ENCODE measurements at regions not wholly inside any gene's neighbourhood (a gene's known extent, or its start where the extent isn't known, plus 50 kb on each side); places are given as distances from the start of the nearest gene placed in this dataset.

- FAIRE-seq (no peak), DNase-seq (ENCODE audit: insufficient read length, low spot score) (no peak)
Measured at GRCh38 chr6:88360203-88360797, 194.2 kb upstream of the CNR1 start.

GRCh38 chr6:88359530-88360202 lies 193.5 kb upstream of the CNR1 start:
- FAIRE-seq (no peak), DNase-seq (ENCODE audit: insufficient read length, low spot score) (no peak)

- DNase-seq (ENCODE audit: insufficient read length, low spot score) (no peak), FAIRE-seq (no peak)
Measured at GRCh38 chr6:88358846-88359245, 192.7 kb upstream of the CNR1 start.

GRCh38 chr6:88349511-88349910 lies 183.4 kb upstream of the CNR1 start:
- no peak for FAIRE-seq

GRCh38 chr6:88342336-88342735 lies 176.2 kb upstream of the CNR1 start:
- DNase-seq (ENCODE audit: insufficient read length, low spot score) = no peak
- no peak for FAIRE-seq

More at GRCh38 chr6:88349511-88349910, 183.4 kb upstream of the CNR1 start:
- no peak for DNase-seq (ENCODE audit: insufficient read length, low spot score)

- FAIRE-seq (no peak), DNase-seq (ENCODE audit: insufficient read length, low spot score) (no peak)
Measured at GRCh38 chr6:88339761-88340160, 173.6 kb upstream of the CNR1 start.

GRCh38 chr6:88321306-88321705 lies 155.2 kb upstream of the CNR1 start:
- no peak for FAIRE-seq
- DNase-seq (ENCODE audit: insufficient read length, low spot score) = no peak

GRCh38 chr6:88311561-88311960 lies 145.4 kb upstream of the CNR1 start:
- no peak for FAIRE-seq

GRCh38 chr6:88304520-88304919 lies 138.4 kb upstream of the CNR1 start:
- FAIRE-seq (no peak), DNase-seq (ENCODE audit: insufficient read length, low spot score) (no peak)

More at GRCh38 chr6:88311561-88311960, 145.4 kb upstream of the CNR1 start:
- no peak for DNase-seq (ENCODE audit: insufficient read length, low spot score)

- FAIRE-seq = no peak
Measured at GRCh38 chr6:88302769-88303225, 136.7 kb upstream of the CNR1 start.

GRCh38 chr6:88301888-88302768 lies 136.0 kb upstream of the CNR1 start:
- no peak for FAIRE-seq
- DNase-seq (ENCODE audit: insufficient read length, low spot score) = no peak

More at GRCh38 chr6:88302769-88303225, 136.7 kb upstream of the CNR1 start:
- no peak for DNase-seq (ENCODE audit: insufficient read length, low spot score)

GRCh38 chr6:88301256-88301655 lies 135.1 kb upstream of the CNR1 start:
- no peak for DNase-seq (ENCODE audit: insufficient read length, low spot score)
- FAIRE-seq = no peak

GRCh38 chr6:88298066-88298845 lies 132.1 kb upstream of the CNR1 start:
- no peak for DNase-seq (ENCODE audit: insufficient read length, low spot score)
- no peak for FAIRE-seq

- DNase-seq (ENCODE audit: insufficient read length, low spot score) = no peak
- FAIRE-seq = no peak
Measured at GRCh38 chr6:88296694-88297093, 130.5 kb upstream of the CNR1 start.

GRCh38 chr6:88295663-88296062 lies 129.5 kb upstream of the CNR1 start:
- DNase-seq (ENCODE audit: insufficient read length, low spot score) = no peak
- no peak for FAIRE-seq

- FAIRE-seq (no peak), DNase-seq (ENCODE audit: insufficient read length, low spot score) (no peak)
Measured at GRCh38 chr6:88294702-88295101, 128.6 kb upstream of the CNR1 start.

GRCh38 chr6:88290411-88290810 lies 124.3 kb upstream of the CNR1 start:
- DNase-seq (ENCODE audit: insufficient read length, low spot score) = no peak
- FAIRE-seq = no peak

- FAIRE-seq (no peak), DNase-seq (ENCODE audit: insufficient read length, low spot score) (no peak)
Measured at GRCh38 chr6:88287696-88288095, 121.5 kb upstream of the CNR1 start.

- no peak for FAIRE-seq
Measured at GRCh38 chr6:88276331-88276730, 110.2 kb upstream of the CNR1 start.

GRCh38 chr6:88268508-88268907 lies 102.4 kb upstream of the CNR1 start:
- no peak for DNase-seq (ENCODE audit: insufficient read length, low spot score)
- no peak for FAIRE-seq

More at GRCh38 chr6:88276331-88276730, 110.2 kb upstream of the CNR1 start:
- no peak for DNase-seq (ENCODE audit: insufficient read length, low spot score)

GRCh38 chr6:88266126-88266525 lies 100.0 kb upstream of the CNR1 start:
- DNase-seq (ENCODE audit: insufficient read length, low spot score) = no peak
- FAIRE-seq = no peak

Data from GM19239 (cell line).